Nephron progenitor cell (in vitro differentiated cells): ENCODE measurements at regions not wholly inside any gene's neighbourhood (a gene's known extent, or its start where the extent isn't known, plus 50 kb on each side); places are given as distances from the start of the nearest gene placed in this dataset.

Experiments
- DNase-seq: peaks from one replicate; pipeline ENCODE4 v3.0.0; 2021
- H3K27ac Mint-ChIP-seq: 2 replicates; pipeline ENCODE4 v1.8.0; 2021; ENCODE audit warnings: mild to moderate bottlenecking, moderate library complexity, mixed read lengths
- H3K27me3 Mint-ChIP-seq: 2 replicates; pipeline ENCODE4 v1.8.0; 2021; ENCODE audit warnings: mild to moderate bottlenecking, low read depth, mixed read lengths; ENCODE audit not compliant: poor library complexity
- H3K36me3 Mint-ChIP-seq: 2 replicates; pipeline ENCODE4 v1.8.0; 2021; ENCODE audit warnings: low read depth, mixed read lengths
- H3K4me1 Mint-ChIP-seq: 2 replicates; pipeline ENCODE4 v1.8.0; 2021; ENCODE audit warnings: mixed read lengths
- H3K4me3 Mint-ChIP-seq: 2 replicates; pipeline ENCODE4 v1.8.0; 2021; ENCODE audit warnings: mild to moderate bottlenecking, moderate library complexity, mixed read lengths
- H3K9me3 Mint-ChIP-seq: 2 replicates; pipeline ENCODE4 v1.8.0; 2021; ENCODE audit warnings: mild to moderate bottlenecking, moderate library complexity, mixed read lengths
- TF ChIP-seq, protein P1 (sequence below): fragments of 200-600 bp; sonication (generic); IDR thresholded peaks from 2 replicates; pipeline ENCODE4 v1.5.0; 2021; ENCODE audit warnings: antibody characterized with exemption

DNA sequence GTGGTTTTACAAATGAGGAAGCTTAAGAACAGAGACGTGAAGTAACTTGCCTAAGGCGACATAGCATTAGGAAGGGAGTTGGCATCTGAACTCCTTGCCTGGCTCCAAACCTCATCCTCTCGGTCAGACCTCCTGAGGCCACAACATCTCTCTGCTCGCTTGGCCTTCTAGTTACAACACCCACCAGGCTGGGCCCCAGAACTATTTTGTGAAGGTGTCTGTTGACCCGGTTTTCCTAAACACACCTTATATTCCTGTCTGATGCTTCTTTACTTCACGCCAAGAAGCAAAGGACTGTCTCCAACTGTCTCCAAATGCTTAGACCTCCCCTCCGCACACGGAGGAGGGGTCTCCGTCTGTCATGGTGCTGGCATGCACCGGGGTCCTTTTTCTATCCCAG is 326.6 kb downstream of the THBS2 start:
- TF ChIP-seq, protein P1, sequence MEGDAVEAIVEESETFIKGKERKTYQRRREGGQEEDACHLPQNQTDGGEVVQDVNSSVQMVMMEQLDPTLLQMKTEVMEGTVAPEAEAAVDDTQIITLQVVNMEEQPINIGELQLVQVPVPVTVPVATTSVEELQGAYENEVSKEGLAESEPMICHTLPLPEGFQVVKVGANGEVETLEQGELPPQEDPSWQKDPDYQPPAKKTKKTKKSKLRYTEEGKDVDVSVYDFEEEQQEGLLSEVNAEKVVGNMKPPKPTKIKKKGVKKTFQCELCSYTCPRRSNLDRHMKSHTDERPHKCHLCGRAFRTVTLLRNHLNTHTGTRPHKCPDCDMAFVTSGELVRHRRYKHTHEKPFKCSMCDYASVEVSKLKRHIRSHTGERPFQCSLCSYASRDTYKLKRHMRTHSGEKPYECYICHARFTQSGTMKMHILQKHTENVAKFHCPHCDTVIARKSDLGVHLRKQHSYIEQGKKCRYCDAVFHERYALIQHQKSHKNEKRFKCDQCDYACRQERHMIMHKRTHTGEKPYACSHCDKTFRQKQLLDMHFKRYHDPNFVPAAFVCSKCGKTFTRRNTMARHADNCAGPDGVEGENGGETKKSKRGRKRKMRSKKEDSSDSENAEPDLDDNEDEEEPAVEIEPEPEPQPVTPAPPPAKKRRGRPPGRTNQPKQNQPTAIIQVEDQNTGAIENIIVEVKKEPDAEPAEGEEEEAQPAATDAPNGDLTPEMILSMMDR, result no peak
- DNase-seq, result no peak
- H3K4me3 Mint-ChIP-seq, result no peak overlapping the region

DNA sequence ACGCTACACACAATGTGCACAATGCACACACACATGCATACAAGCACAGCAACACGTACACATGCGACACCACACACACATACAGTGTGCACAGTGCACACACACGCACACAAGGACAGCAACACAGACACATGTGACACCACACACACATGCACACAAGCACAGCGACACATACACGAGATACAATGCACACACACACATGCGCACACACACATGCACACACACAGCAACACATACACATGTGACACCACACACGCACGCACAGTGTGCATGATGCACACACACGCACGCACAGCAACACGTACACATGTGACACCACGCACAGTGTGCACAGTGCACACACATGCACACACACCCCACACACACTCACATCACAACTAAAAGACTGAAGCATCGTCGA is 327.3 kb downstream of the THBS2 start:
- DNase-seq, result no peak
- peaks cover 25% of the 10 kb centered on the region for H3K9me3 Mint-ChIP-seq
- TF ChIP-seq, protein P1, result no peak
- no peaks in the 10 kb centered on the region for H3K4me1 Mint-ChIP-seq
- H3K27ac Mint-ChIP-seq, result no peak overlapping the region
- peaks cover 5% of the 10 kb centered on the region for H3K36me3 Mint-ChIP-seq
- no peak overlapping the region for H3K4me3 Mint-ChIP-seq
- H3K27me3 Mint-ChIP-seq, result peaks cover 8% of the 10 kb centered on the region

More for the DNA sequence above, 326.6 kb downstream of the THBS2 start:
- Mint-ChIP-seq H3K9me3 (peaks cover 25% of the 10 kb centered on the region), H3K27ac (no peak overlapping the region), H3K27me3 (peaks cover 8% of the 10 kb centered on the region), H3K36me3 (peaks cover 5% of the 10 kb centered on the region), H3K4me1 (no peaks in the 10 kb centered on the region)

DNA sequence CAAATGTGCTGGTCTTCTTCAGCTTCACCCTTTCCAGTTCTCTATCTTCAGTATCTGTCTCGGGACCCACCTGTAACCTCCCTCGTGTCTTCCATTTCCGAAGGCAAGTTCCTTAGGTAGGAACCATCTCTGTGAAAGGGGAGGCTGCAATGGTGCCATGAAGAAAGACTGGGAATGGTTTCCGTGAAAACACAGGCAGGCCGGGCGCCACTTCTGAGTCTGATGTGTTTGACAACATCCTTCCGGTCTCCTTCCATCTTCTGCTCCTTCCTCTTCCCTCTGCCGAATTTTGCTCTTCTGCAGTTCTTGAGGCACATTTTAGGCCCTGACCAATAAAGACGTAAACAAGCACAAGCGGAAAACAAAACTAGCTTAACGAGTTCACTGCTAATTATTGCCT is 328.0 kb downstream of the THBS2 start:
- TF ChIP-seq, protein P1, result no peak
- Mint-ChIP-seq H3K36me3 (peaks cover 2% of the 10 kb centered on the region), H3K4me1 (no peaks in the 10 kb centered on the region), H3K4me3 (no peak overlapping the region), H3K27ac (no peak overlapping the region), H3K9me3 (peaks cover 20% of the 10 kb centered on the region), H3K27me3 (peaks cover 11% of the 10 kb centered on the region)
- DNase-seq, result no peak

DNA sequence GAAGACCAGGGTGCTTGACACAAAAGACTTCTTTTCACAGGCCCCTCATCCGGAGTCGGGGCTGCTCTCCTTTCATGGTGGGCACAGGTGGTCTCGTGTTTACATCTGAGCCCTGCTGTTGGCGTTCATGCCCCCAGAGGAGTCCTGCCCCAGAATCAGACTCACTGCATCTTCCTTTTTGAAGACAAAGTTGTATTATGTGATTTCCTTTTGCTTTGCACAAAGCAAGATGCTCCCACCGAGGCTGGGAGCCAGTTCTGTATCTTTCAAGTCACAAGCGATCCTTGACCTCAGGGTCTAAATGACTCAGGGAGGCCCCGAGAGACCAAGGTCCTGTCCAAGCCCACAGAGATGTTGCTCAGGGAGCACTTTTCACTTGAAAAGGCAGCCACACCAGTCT is 330.5 kb downstream of the THBS2 start:
- Mint-ChIP-seq H3K36me3 (no peaks in the 10 kb centered on the region), H3K4me3 (no peak overlapping the region), H3K9me3 (no peaks in the 10 kb centered on the region), H3K27me3 (peaks cover 13% of the 10 kb centered on the region), H3K27ac (no peak overlapping the region), H3K4me1 (no peaks in the 10 kb centered on the region)
- no peak for DNase-seq
- TF ChIP-seq, protein P1, result no peak

DNA sequence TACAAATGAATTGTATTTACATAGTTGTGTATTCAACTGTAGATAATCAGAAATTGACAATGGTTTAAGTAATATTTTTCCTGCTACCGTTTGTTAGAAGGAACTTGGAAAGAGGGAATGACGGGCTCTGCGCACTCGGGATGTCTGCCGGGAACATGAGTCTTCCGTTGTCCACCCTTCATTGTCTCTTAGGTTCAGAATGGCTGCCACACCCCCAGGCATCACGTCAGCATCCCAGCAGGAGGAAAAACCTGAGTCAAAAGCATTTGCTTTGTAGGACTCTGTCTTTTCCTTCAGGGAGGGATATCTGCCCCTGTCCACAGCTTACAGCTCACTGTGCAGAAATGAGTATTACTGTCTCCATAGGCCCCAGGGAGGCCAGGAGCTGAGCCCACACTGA is 331.2 kb downstream of the THBS2 start:
- TF ChIP-seq, protein P1, result no peak
- Mint-ChIP-seq H3K36me3 (no peaks in the 10 kb centered on the region), H3K27me3 (peaks cover 8% of the 10 kb centered on the region), H3K4me3 (no peak overlapping the region), H3K9me3 (no peaks in the 10 kb centered on the region), H3K4me1 (no peaks in the 10 kb centered on the region), H3K27ac (no peak overlapping the region)
- no peak for DNase-seq

DNA sequence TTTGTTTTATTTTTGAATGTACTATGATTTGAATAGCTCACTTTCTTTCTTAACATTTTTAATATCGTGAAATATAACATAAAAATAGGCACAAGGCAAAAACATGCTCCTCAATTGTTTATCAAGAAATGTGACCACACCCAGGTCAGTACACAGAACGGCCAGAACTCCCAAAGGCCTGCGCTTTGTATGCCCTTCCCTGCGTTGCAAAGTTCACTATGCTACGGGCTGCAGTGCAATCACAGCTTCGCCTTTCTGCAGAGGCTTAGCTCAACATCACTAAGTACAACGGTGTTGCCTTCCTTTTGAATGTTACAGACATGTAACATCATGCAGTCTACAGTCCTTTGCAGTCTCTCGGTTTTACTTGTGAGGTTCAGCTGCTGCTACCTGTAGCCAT is 333.4 kb downstream of the THBS2 start:
- no peak overlapping the region for H3K4me3 Mint-ChIP-seq
- H3K4me1 Mint-ChIP-seq, result no peaks in the 10 kb centered on the region
- TF ChIP-seq, protein P1, result no peak
- no peak overlapping the region for H3K27ac Mint-ChIP-seq
- H3K36me3 Mint-ChIP-seq, result no peaks in the 10 kb centered on the region
- H3K27me3 Mint-ChIP-seq, result peaks cover 8% of the 10 kb centered on the region
- H3K9me3 Mint-ChIP-seq, result no peaks in the 10 kb centered on the region
- DNase-seq, result no peak
